ENCODE measurements at regions not wholly inside any gene's neighbourhood (a gene's known extent, or its start where the extent isn't known, plus 50 kb on each side); places are given as distances from the start of the nearest gene placed in this dataset.

DNA sequence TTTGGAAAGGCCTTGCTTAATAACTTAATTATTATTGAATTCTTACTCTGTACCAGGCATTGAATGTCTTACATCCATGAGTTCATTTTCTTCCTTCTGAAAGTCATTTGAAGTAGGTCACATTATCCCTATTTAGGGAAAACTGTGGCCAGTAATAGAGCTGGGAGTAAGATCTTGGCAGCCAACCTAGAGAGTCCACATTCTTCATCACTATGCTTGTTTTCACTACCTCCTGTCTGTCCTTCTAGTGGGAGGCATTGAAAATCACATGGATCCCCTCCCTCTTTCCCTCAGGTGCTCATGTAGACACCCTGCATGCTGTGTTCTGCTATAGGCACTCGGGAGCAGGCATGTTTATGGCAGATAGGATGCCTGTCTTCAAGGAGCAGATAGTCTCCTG lies 154.9 kb downstream of the EBLN2 start:
- TF ChIP-seq POLR2A (IDR thresholded peaks at IDR 0.05) = no peak
- TF ChIP-seq, protein P1, sequence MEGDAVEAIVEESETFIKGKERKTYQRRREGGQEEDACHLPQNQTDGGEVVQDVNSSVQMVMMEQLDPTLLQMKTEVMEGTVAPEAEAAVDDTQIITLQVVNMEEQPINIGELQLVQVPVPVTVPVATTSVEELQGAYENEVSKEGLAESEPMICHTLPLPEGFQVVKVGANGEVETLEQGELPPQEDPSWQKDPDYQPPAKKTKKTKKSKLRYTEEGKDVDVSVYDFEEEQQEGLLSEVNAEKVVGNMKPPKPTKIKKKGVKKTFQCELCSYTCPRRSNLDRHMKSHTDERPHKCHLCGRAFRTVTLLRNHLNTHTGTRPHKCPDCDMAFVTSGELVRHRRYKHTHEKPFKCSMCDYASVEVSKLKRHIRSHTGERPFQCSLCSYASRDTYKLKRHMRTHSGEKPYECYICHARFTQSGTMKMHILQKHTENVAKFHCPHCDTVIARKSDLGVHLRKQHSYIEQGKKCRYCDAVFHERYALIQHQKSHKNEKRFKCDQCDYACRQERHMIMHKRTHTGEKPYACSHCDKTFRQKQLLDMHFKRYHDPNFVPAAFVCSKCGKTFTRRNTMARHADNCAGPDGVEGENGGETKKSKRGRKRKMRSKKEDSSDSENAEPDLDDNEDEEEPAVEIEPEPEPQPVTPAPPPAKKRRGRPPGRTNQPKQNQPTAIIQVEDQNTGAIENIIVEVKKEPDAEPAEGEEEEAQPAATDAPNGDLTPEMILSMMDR (IDR thresholded peaks at IDR 0.05) = no peak
- TF ChIP-seq POLR2AphosphoS5 (IDR thresholded peaks at IDR 0.05) = no peak
- intact Hi-C loops (cut with DNase I; ENCODE audit: low total_unique reads) = no loop called here
- H3K4me1 ChIP-seq = no peaks in the 10 kb centered on the region
- no peaks in the 10 kb centered on the region for H3K36me3 ChIP-seq
- H3K27ac ChIP-seq = no peak overlapping the region
- H3K4me3 ChIP-seq = no peak overlapping the region
- H3K27me3 ChIP-seq = no peaks in the 10 kb centered on the region
- no peak for DNase-seq (ENCODE audit: low spot score in 2 of 2)
- no peaks in the 10 kb centered on the region for H3K9me3 ChIP-seq

DNA sequence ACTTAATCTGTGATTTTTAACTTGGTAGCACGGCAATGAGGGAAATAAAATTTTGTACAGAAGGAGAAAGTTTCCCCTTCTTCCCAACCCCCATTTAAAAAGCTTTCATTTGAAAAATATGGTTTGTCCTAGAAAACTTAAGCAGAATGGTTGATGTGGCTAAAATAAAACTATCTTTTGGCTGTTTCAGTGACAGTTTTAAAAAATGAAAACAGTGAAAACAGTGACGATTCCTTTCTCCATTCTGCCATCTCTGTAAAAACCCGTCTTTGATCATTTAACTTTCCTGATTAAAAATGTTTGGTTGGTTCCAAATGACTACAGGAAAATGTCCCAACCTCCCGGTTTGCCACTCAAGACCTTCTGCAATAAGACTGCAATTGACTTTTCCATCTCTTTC lies 160.7 kb downstream of the EBLN2 start:
- no peak for DNase-seq (ENCODE audit: low spot score in 2 of 2)
- no peaks in the 10 kb centered on the region for H3K4me1 ChIP-seq
- intact Hi-C loops (cut with DNase I; ENCODE audit: low total_unique reads) = no loop called here
- H3K9me3 ChIP-seq = no peaks in the 10 kb centered on the region
- no peak overlapping the region for H3K27ac ChIP-seq
- H3K36me3 ChIP-seq = no peaks in the 10 kb centered on the region
- H3K4me3 ChIP-seq = no peak overlapping the region
- TF ChIP-seq POLR2A (IDR thresholded peaks at IDR 0.05) (no peak), POLR2AphosphoS5 (IDR thresholded peaks at IDR 0.05) (no peak)
- TF ChIP-seq, protein P1 (IDR thresholded peaks at IDR 0.05) = no peak
- H3K27me3 ChIP-seq = no peaks in the 10 kb centered on the region

DNA sequence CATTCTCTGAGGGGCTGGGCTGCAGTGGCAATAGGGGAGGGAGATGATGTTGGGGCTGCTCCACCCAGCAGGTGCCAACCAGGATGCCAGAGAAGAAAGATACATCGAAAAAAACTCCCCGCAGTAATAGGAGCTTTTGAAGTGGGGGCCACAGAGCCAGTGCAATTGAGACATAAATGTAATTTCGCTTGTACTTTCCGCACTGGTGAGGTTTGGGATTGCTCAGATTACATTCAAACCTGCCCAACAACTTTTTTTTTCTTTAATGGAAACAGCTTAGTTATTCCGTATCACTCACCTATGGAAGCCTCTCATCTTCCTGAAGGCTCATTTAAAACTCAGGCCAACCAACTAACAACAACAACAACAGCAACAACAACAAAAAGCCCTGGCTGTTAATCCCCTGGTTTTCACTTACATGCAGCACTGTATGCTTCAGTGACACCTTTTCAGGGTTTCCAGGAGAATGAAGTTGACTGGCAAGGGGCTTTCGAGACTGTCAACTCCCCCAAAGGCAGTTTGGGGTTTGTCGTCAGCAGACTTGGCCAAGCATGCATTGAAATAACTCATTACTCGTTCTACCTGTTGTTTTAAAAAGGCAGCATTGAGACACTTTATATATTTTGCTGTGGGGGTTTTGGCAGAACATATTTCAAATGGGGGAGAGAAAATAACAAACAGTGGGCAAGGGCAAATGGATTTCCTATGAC lies 163.8 kb downstream of the EBLN2 start:
- H3K27ac ChIP-seq = no peak overlapping the region
- H3K4me1 ChIP-seq = no peaks in the 10 kb centered on the region
- TF ChIP-seq POLR2A (IDR thresholded peaks at IDR 0.05) (no peak), POLR2AphosphoS5 (IDR thresholded peaks at IDR 0.05) (no peak)
- TF ChIP-seq, protein P1 (IDR thresholded peaks at IDR 0.05) = no peak
- intact Hi-C loops (cut with DNase I; ENCODE audit: low total_unique reads) = no loop called here
- no peaks in the 10 kb centered on the region for H3K9me3 ChIP-seq
- H3K36me3 ChIP-seq = no peaks in the 10 kb centered on the region
- H3K27me3 ChIP-seq = no peaks in the 10 kb centered on the region
- H3K4me3 ChIP-seq = no peak overlapping the region
- no peak for DNase-seq (ENCODE audit: low spot score in 2 of 2)

DNA sequence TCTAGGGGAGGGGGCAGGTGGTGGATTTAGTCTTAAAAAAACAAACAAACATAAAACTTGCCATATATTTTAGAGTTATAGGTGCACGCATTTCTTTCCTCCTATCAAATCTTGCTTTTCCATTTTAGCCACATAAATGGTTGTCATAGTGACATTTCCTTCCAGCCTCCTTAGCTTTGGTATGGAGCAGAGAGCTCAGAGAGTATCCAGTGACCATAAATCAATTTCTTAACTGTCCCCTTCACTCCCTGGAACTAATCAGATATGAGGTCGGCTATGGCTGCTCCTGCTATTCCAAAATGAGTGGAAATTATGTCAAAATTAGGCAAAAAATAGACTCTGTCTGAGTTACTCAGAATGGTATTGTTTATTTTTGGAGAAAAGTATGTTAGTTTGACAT lies 164.5 kb downstream of the EBLN2 start:
- no peak for DNase-seq (ENCODE audit: low spot score in 2 of 2)
- H3K9me3 ChIP-seq = no peaks in the 10 kb centered on the region
- intact Hi-C loops (cut with DNase I; ENCODE audit: low total_unique reads) = no loop called here
- no peak overlapping the region for H3K27ac ChIP-seq
- no peaks in the 10 kb centered on the region for H3K36me3 ChIP-seq
- no peaks in the 10 kb centered on the region for H3K27me3 ChIP-seq
- no peak overlapping the region for H3K4me3 ChIP-seq
- H3K4me1 ChIP-seq = no peaks in the 10 kb centered on the region
- TF ChIP-seq, protein P1 (IDR thresholded peaks at IDR 0.05) = no peak
- TF ChIP-seq POLR2AphosphoS5 (IDR thresholded peaks at IDR 0.05) = no peak
- TF ChIP-seq POLR2A (IDR thresholded peaks at IDR 0.05) = no peak

DNA sequence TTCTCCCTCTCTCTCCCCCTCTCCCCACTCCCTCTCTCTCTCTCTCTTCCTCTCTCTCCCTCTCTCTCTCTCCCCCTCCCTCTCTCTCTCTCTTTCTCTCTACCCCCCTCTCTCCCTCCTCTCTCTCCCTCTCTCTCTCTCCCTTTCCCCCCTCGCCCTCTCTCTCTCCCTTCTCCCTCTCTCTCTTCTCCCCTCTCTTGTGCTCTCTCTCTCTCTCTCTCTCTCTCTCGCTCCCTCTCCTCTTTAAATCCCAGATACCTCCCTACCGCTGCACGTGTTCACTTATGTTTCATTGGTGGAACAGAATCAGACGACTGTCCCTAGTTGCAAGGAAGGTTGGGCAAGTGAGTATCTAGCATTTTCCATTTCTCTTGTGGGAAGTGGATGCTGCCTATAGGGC lies 166.5 kb downstream of the EBLN2 start:
- Histone ChIP-seq H3K9me3 (no peaks in the 10 kb centered on the region), H3K27me3 (no peaks in the 10 kb centered on the region), H3K4me1 (no peaks in the 10 kb centered on the region), H3K27ac (no peak overlapping the region), H3K4me3 (no peak overlapping the region), H3K36me3 (no peaks in the 10 kb centered on the region)
- intact Hi-C loops (cut with DNase I; ENCODE audit: low total_unique reads) = no loop called here
- no peak for DNase-seq (ENCODE audit: low spot score in 2 of 2)
- TF ChIP-seq, protein P1 (IDR thresholded peaks at IDR 0.05) = no peak
- no peak for TF ChIP-seq POLR2A (IDR thresholded peaks at IDR 0.05)
- TF ChIP-seq POLR2AphosphoS5 (IDR thresholded peaks at IDR 0.05) = no peak

All from breast epithelium (tissue), 4 donors.